ENCODE measurements at regions not wholly inside any gene's neighbourhood (a gene's known extent, or its start where the extent isn't known, plus 50 kb on each side); places are given as distances from the start of the nearest gene placed in this dataset.

DNA sequence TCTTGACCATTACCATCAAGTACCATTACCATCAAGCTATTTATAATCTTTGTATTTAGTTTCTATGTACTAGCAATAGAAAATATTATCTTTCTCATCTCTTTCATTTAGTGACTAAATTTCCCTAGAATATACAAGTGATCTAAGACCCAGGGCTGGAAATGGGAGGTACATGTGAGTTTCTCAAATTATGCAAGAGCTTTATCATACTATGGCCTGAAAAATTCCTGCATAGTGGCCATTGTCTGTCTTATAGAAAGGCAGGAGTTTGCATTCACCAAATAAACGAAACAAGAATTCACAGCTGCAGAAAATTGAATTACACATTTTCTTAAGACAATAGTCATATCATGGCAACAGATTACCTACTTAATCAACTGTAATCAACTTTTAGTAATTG is 50.7 kb upstream of the HDAC9 start:
- H3K36me3 ChIP-seq (replicated peaks in 1 of 2), result no peaks in the 10 kb centered on the region
- no peak for DNase-seq
- H3K4me3 ChIP-seq, result no peak overlapping the region
- WGBS, 4 donors, result 72 to 81% (median 76%) methylated on average over 1 of the region's 1 CpG
- TF ChIP-seq POLR2A (IDR thresholded peaks at IDR 0.05), result no peak
- TF ChIP-seq, protein P1, sequence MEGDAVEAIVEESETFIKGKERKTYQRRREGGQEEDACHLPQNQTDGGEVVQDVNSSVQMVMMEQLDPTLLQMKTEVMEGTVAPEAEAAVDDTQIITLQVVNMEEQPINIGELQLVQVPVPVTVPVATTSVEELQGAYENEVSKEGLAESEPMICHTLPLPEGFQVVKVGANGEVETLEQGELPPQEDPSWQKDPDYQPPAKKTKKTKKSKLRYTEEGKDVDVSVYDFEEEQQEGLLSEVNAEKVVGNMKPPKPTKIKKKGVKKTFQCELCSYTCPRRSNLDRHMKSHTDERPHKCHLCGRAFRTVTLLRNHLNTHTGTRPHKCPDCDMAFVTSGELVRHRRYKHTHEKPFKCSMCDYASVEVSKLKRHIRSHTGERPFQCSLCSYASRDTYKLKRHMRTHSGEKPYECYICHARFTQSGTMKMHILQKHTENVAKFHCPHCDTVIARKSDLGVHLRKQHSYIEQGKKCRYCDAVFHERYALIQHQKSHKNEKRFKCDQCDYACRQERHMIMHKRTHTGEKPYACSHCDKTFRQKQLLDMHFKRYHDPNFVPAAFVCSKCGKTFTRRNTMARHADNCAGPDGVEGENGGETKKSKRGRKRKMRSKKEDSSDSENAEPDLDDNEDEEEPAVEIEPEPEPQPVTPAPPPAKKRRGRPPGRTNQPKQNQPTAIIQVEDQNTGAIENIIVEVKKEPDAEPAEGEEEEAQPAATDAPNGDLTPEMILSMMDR (IDR thresholded peaks at IDR 0.05), result no peak
- no peaks in the 10 kb centered on the region for H3K4me1 ChIP-seq (replicated peaks in 1 of 2)
- H3K27ac ChIP-seq, result no peak overlapping the region
- H3K27me3 ChIP-seq, result no peaks in the 10 kb centered on the region
- H3K9me3 ChIP-seq (replicated peaks in 1 of 3), result no peaks in the 10 kb centered on the region
- intact Hi-C loops (cut with DNase I), result no loop called here

DNA sequence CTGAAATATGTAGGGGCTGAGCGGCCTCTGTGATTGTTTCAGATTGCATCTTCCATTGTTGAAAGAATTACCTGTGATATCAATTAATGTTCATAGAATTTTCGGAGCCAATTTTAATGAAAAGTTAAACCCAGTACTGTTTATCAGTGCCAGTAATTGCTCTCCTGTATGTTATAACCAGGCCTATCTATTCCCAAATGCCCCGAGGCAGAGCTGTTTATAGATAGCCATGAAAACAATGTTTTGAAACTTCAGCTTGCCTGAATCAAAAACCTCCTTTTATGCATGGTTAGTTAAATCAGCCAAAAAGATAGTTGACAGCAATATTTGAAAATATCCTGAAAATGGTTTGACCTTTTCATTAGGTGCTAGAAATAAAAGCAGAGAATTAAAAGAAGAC is 50.1 kb upstream of the HDAC9 start:
- H3K9me3 ChIP-seq (replicated peaks in 1 of 3), result no peaks in the 10 kb centered on the region
- intact Hi-C loops (cut with DNase I), result no loop called here
- no peak overlapping the region for H3K4me3 ChIP-seq
- WGBS, 4 donors, result 79 to 83% (median 81%) methylated on average over 3 of the region's 3 CpGs
- no peak for TF ChIP-seq POLR2A (IDR thresholded peaks at IDR 0.05)
- TF ChIP-seq, protein P1 (IDR thresholded peaks at IDR 0.05), result no peak
- no peaks in the 10 kb centered on the region for H3K27me3 ChIP-seq
- DNase-seq, result no peak
- no peak overlapping the region for H3K27ac ChIP-seq
- H3K4me1 ChIP-seq (replicated peaks in 1 of 2), result no peaks in the 10 kb centered on the region
- no peaks in the 10 kb centered on the region for H3K36me3 ChIP-seq (replicated peaks in 1 of 2)

Small RNAs in the stretch of these regions (microRNA-seq; reads per million reads assigned to microRNA genes)
- 0 reads per million in 3 donors for gene MIR1302-6

Small RNAs in the stretch of these regions (small RNA-seq; reads per million reads assigned to genes)
- gene MIR1302-6, result 0 reads per million in 2 donors
